ENCODE measurements at regions not wholly inside any gene's neighbourhood (a gene's known extent, or its start where the extent isn't known, plus 50 kb on each side); places are given as distances from the start of the nearest gene placed in this dataset.

DNA sequence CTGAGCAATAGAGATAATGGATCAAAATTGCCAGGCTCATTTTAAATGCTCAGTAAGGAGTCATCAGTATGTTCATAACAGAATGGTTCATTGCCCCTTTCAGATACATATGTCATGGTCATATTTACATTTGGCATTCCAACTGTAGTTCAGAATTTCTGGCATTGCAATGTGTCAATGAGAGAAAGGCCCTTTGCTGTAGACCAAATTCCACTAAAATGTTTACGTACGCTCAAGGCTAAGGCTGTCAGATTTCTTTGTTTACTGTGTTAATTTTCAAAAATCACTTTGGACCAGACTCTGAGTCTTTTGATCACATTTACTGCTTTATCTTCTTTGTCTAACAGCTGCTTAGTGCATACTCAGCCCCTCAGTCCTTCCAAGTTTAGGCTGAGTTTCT lies 213.5 kb downstream of the PIK3C3 start:
- no peak overlapping the region for H3K4me3 ChIP-seq
- TF ChIP-seq TAF7 (tag; IDR thresholded peaks at IDR 0.05), result no peak
- TF ChIP-seq KLF16 (IDR thresholded peaks at IDR 0.05), result no peak
- TF ChIP-seq SAFB (IDR thresholded peaks at IDR 0.05; ENCODE audit: borderline replicate concordance, low read depth, low read length), result no peak
- TF ChIP-seq HNRNPH1 (optimal IDR thresholded peaks at IDR 0.05; ENCODE audit: low read depth, low read length), result no peak
- TF ChIP-seq ZNF77 (CRISPR knock-in tag; IDR thresholded peaks at IDR 0.05), result no peak
- TF ChIP-seq ZNF277 (CRISPR knock-in tag; IDR thresholded peaks at IDR 0.05; ENCODE audit: borderline replicate concordance), result no peak
- no peak for TF ChIP-seq CREB1 (IDR thresholded peaks at IDR 0.05)
- TF ChIP-seq CREB1 (CRISPR knock-in tag; IDR thresholded peaks at IDR 0.05), result no peak
- ChIA-PET CTCF (ENCODE audit: low intra/inter-chr PET ratio) (no interaction called here), POLR2A (no interaction called here)
- intact Hi-C loops (cut with micrococcal nuclease), result no loop called here
- DNase-seq (ENCODE audit: extremely low read depth in 1 of 4, low spot score in 3 of 4) (no peak), FAIRE-seq (no peak), ATAC-seq (no peak)
- no peak overlapping the region for H3K4me2 ChIP-seq (ENCODE audit: insufficient read depth, low read length)
- H3K36me3 ChIP-seq (ENCODE audit: control insufficient read depth, insufficient read depth, low read length), result no peaks in the 10 kb centered on the region
- no peaks in the 10 kb centered on the region for H4K20me1 ChIP-seq (replicated peaks; ENCODE audit: control insufficient read depth, insufficient read depth, low read length)
- H3K4me1 ChIP-seq (replicated peaks in 1 of 2; ENCODE audit: control insufficient read depth in 2 of 2, insufficient read depth in 2 of 2, low read length in 2 of 2), result no peaks in the 10 kb centered on the region
- no TSS peak for BruUV-seq (replicated peaks)
- H3K79me2 ChIP-seq (ENCODE audit: control insufficient read depth, insufficient read depth, low read length), result no peaks in the 10 kb centered on the region
- in situ Hi-C loops (cut with MboI), result no loop called here
- no peak overlapping the region for H3K27ac ChIP-seq (ENCODE audit: extremely low read depth, low read depth, low read length)
- 0% methylated on average over 2 of the region's 2 CpGs for WGBS (ENCODE audit: insufficient coverage, low coverage, missing lambda C conversion rate)
- H3K9me1 ChIP-seq (ENCODE audit: control insufficient read depth, insufficient read depth, low read length), result no peaks in the 10 kb centered on the region
- no peak overlapping the region for H2AFZ ChIP-seq (ENCODE audit: low read depth, low read length)
- no peak overlapping the region for H3K9ac ChIP-seq (ENCODE audit: insufficient read depth in 1 of 2, low read depth in 2 of 2, low read length in 2 of 2)
- H3K27me3 ChIP-seq (ENCODE audit: control insufficient read depth in 2 of 2, insufficient read depth in 2 of 2, low read length in 2 of 2), result no peaks in the 10 kb centered on the region
- no peaks in the 10 kb centered on the region for H3K9me3 ChIP-seq (replicated peaks; ENCODE audit: control insufficient read depth, insufficient read depth, low read depth, low read length)
